HG03045 (cell line): ENCODE measurements at regions not wholly inside any gene's neighbourhood (a gene's known extent, or its start where the extent isn't known, plus 50 kb on each side); places are given as distances from the start of the nearest gene placed in this dataset.
A peak's percentile ranks its signal among the peaks of the same experiment; 100 is the strongest.

Experiments used
- ATAC-seq: cut with Tn5 transposase; IDR thresholded peaks from one replicate; pipeline ENCODE4 v1.9.1; 2021; ENCODE audit warnings: mild to moderate bottlenecking, moderate library complexity; ENCODE audit not compliant: unreplicated experiment

DNA sequence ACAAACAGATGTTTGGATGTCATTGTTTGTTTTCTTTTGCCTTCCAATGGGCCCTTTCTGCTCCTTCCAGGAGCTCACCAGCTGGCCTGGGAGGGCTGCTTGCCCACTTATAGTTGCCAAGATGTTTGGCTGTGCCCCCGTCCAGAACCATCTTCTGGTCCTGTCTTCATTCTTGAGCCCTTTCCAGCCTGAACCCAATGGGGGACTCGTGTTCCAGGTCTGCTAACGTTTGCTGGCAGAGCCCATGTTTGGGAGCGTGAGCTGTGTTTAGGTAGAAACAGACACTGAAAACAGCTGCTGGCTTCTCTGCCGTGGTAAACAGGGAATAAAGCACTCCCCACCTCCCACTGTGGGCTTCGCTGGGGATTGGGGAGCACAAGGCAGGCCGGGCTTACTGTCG lies 83.2 kb upstream of the SYT13 start:
- ATAC-seq, result no peak

- ATAC-seq, result no peak
Measured at GRCh38 chr11:45368697-45369096, 82.6 kb upstream of the SYT13 start.

- ATAC-seq, result no peak
Measured at GRCh38 chr11:45366619-45367190, 80.6 kb upstream of the SYT13 start.

DNA sequence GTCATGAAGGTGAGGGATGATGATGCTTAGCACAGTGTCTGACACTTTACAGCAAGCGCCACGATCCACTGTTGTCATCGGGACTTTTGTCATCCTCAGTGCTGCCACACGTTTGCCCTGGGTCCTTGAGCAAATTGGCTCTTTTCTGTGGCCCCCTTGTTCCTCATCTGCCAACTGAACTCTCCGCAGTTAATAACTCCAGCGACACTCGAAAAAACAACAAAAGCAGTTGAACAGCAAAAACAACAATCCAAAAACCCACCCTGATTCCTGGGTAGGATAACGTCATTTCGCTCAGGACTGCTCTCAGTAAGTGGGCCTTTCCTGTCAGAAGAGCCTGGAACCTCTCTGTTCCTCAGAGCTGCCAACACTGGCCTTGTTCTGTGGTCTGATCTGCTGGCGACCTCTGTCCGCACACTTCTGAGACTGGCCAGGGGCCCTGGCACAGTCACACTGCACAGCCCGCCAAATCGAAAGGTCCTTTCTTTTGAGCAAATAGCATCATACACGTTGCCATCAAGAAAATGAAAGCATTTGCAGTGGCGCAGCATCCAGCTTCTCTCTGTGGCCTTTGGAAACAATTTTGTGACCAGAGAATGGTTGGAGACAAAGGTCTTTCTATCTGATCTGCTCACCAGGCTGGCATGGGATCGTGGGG lies 79.9 kb upstream of the SYT13 start:
- ATAC-seq, result no peak

DNA sequence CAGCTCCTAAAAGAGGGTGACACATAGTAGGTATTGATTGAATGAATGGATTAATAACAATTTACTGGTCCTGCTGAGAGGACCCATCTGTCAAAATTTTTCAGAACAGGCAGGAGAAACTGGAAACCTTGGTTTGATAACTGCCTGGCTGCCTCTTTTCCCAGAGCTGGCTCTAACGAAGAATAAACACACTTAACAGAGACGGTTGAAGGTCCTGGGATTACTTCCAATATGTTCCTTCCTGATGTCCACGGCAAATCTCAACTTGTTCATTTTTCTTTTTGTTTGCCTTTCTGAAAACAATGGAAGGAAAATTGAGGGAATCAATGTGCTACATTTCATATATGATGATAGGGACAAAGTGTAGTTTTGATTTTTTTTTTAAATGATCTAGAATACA lies 76.5 kb upstream of the SYT13 start:
- no peak for ATAC-seq

GRCh38 chr11:45361551-45361950 lies 75.4 kb upstream of the SYT13 start:
- ATAC-seq, result no peak

DNA sequence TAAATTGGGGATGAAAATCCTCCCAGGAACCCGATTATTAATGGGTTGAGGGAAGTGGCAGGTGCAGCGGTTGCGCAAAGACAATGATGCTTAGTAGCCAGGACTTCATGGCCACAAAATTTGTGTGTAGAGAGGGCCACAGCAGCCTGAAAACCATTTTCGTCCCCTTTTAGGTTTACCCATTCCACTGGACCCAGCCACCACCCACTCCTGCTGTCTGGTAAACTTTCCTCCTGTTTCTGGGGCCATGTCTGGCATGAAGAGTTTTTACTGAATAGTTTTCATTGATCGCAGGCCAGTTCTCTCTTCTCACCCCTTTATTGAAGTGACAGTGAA lies 69.5 kb upstream of the SYT13 start:
- ATAC-seq, result no peak

DNA sequence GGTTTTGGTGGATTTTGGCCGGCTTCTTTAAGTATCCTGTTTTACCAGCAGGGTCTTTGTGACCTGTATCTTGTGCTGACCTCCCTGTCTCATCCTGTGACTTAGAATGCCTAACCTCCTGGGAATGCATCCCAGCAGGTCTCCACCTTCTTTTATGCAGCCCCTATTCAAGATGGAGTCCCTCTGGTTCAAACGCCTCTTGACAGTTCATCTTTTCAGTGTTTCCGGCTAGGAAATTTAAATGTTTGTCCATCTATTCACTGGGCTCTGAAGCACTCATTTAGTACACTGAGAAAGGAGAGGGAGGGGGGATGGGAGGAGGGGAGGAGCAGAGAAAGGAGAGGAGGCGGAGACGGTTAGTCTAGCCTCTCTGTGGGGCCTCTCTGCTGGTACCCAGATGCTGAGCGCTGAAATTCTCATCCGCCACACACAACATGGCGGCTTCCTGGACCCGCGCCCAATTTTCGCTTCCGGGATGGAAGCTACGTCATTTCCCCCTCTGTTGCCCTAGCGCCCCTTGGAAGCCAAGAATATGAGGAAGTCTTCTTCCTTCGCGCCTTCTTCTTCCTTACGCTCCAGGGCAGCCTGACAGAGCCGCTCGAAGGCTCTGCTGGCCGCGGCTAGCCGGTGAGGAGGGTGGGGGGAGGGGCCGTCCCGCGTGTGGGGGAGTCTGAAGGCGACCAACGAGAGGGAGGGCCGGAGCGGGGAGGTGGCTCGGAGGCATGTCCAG lies 69.0 kb upstream of the SYT13 start:
- peak; percentile 82 for ATAC-seq

GRCh38 chr11:45348729-45349128 lies 62.6 kb upstream of the SYT13 start:
- no peak for ATAC-seq

GRCh38 chr11:45347348-45348082 lies 61.4 kb upstream of the SYT13 start:
- ATAC-seq, result no peak

- no peak for ATAC-seq
Measured at GRCh38 chr11:45345491-45345890, 59.4 kb upstream of the SYT13 start.

- no peak for ATAC-seq
Measured at GRCh38 chr11:45344028-45344427, 57.9 kb upstream of the SYT13 start.

- ATAC-seq, result no peak
Measured at GRCh38 chr11:45343444-45343843, 57.3 kb upstream of the SYT13 start.

DNA sequence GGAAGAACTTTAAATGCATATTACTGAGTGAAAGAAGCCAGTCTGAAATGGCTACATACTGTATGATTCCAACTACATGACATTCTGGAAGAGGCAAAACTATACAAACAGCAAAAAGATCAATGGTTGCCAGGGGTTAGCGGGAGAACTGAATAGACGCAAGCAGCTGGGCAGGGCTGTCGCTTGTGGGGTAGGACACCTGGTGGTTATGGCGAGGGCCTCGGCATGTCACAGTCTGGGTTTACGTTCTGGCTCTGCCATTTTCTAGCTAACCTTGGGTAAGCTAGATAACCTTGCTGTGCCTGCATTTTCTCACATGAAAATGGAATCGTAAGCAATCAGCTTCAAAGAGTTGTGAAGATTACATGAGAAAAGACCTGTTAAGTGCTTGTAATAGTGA lies 55.2 kb upstream of the SYT13 start:
- ATAC-seq, result no peak

GRCh38 chr11:45339729-45340519 lies 53.8 kb upstream of the SYT13 start:
- peak; percentile 94 for ATAC-seq

DNA sequence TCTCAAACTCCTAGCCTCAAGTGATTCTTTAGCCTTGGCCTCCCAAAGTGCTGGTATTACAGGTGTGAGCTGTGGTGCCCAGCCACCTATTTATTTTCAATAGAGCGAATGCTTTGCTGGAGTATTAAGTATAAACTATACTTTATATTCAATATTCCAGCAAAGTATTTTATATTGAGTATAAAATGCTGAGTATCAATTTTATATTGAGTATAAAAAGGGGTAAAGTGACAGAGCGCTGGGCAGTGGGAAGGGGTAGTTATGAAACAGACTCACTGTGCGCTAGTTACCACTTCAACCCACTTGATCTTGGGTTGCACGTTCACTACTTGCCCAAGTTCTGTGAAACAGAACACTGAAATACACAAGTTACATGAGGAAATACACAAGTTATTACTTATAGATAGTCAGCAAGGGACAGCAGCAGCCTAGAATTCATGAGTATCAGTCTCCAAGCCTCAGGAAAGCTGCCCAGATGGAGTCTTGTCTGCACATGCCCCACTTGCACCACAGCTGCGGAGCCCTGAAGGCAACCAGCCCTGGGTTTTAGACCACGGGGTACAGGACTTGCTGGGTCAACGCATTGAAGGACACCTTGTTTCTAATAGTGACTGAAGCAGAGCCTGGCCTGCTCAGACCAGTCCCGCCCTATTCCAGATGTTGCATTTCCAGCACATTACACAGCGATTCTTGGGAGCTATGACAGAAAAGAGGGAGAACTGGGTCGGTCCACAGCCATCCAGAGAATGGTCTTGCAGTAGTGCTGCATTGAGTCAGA lies 51.6 kb upstream of the SYT13 start:
- no peak for ATAC-seq

DNA sequence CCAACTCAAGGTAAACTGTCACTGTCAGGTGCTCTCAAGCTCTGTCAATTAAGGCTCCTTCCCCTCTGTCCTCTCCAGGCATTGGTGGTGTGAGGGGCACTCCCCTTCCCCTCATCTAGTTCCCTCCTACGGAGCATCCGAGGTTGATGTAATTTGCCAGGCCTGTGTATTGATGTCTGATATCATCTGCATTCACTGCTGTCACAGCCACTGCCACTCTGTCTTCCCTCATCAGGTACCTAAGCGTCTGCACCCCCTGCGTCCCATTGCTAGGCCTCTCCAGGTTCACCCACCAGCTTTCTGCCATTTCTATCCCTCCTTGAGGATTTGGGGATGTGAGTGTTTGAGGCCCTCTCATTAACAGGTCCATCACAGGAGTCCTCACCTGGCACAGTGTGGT lies 50.0 kb upstream of the SYT13 start:
- ATAC-seq, result no peak
